OCI-LY7 (cell line): ENCODE measurements at regions not wholly inside any gene's neighbourhood (a gene's known extent, or its start where the extent isn't known, plus 50 kb on each side); places are given as distances from the start of the nearest gene placed in this dataset.

Experiments
- BruUV-seq: library from RNA; stranded (reverse); fragments of 400-500 nt; replicated peaks from 2 replicates; lab custom pipeline; 2021; lab: Mats Ljungman, UMichigan
- CTCF ChIA-PET: fragments of 300-600 bp; sonication (Branson Sonifier 250); formaldehyde crosslinking; loops from one replicate; lab custom pipeline; 2022; ENCODE audit warnings: antibody characterized with exemption; ENCODE audit not compliant: unreplicated experiment; lab: Charles Lee
- POLR2A ChIA-PET: fragments of 300-600 bp; sonication (Branson Sonifier 250); formaldehyde crosslinking; loops from one replicate; lab custom pipeline; 2022; ENCODE audit warnings: antibody characterized with exemption; lab: Charles Lee
- DNase-seq: peaks from one replicate; pipeline ENCODE4 v3.0.0-alpha.2; 2015; ENCODE audit warnings: low spot score
- H2AFZ ChIP-seq: fragments of 200-600 bp; sonication (generic), shearing (Covaris generic); 2 replicates; pipeline ENCODE4 v1.6.1; 2014; ENCODE audit warnings: mild to moderate bottlenecking, antibody characterized with exemption, low read length, moderate library complexity
- H3K27ac ChIP-seq: fragments of 200-600 bp; sonication (generic); 2 replicates; pipeline ENCODE4 v1.5.1; 2014; ENCODE audit warnings: mixed run types, low read depth, mild to moderate bottlenecking, moderate library complexity, low read length, inconsistent platforms; ENCODE audit not compliant: poor library complexity, severe bottlenecking
- H3K36me3 ChIP-seq: fragments of 200-600 bp; sonication (generic); 2 replicates; pipeline ENCODE4 v1.6.1; 2014; ENCODE audit warnings: mild to moderate bottlenecking, antibody characterized with exemption, low read length, moderate library complexity, mixed read lengths; ENCODE audit not compliant: insufficient read depth
- H3K4me1 ChIP-seq: fragments of 200-600 bp; sonication (generic); 2 replicates; pipeline ENCODE4 v1.5.1; 2014; ENCODE audit warnings: mild to moderate bottlenecking, low read length; ENCODE audit not compliant: insufficient read depth, poor library complexity, severe bottlenecking
- H3K4me2 ChIP-seq: fragments of 200-600 bp; sonication (generic); 2 replicates; pipeline ENCODE4 v1.6.1; 2014; ENCODE audit warnings: mild to moderate bottlenecking, low read length
- H3K4me3 ChIP-seq: fragments of 200-600 bp; sonication (generic); 2 replicates; pipeline ENCODE4 v1.5.1; 2014; ENCODE audit warnings: mild to moderate bottlenecking, low read depth, low read length; ENCODE audit not compliant: poor library complexity, severe bottlenecking
- H3K79me2 ChIP-seq: fragments of 200-600 bp; sonication (generic); 2 replicates; pipeline ENCODE4 v1.6.1; 2016; ENCODE audit warnings: low read depth, mild to moderate bottlenecking, low read length, moderate library complexity, mixed read lengths; ENCODE audit not compliant: insufficient read depth
- H3K9me2 ChIP-seq: fragments of 200-600 bp; sonication (generic); 2 replicates; pipeline ENCODE4 v1.6.1; 2016; ENCODE audit warnings: mild to moderate bottlenecking, low read length, mixed read lengths; ENCODE audit not compliant: insufficient read depth
- H3K9me3 ChIP-seq: fragments of 200-600 bp; sonication (generic); 2 replicates; pipeline ENCODE4 v1.6.1; 2014; ENCODE audit warnings: mild to moderate bottlenecking, mixed run types, low read length, mixed read lengths
- H4K20me1 ChIP-seq: fragments of 200-600 bp; sonication (generic); 2 replicates; pipeline ENCODE4 v1.6.1; 2014; ENCODE audit warnings: mild to moderate bottlenecking, antibody characterized with exemption, low read length, moderate library complexity, mixed read lengths; ENCODE audit not compliant: insufficient read depth
- EZH2phosphoT487 ChIP-seq: fragments of 200-600 bp; sonication (generic); IDR thresholded peaks from 2 replicates; pipeline ENCODE4 v1.6.1; 2018; ENCODE audit warnings: low read depth, borderline replicate concordance, mild to moderate bottlenecking, mixed run types, antibody characterized with exemption, low read length, moderate library complexity, mixed read lengths
- intact Hi-C: fragments of 100-400 bp; cut with micrococcal nuclease; formaldehyde crosslinking; loops from one replicate; pipeline ENCODE4 v1.10.0; 2022; ENCODE audit not compliant: unreplicated experiment
- TF ChIP-seq, protein P1 (sequence below): fragments of 200-600 bp; sonication (generic); conservative IDR thresholded peaks from 2 replicates; pipeline ENCODE4 v1.5.1; 2014; ENCODE audit warnings: mild to moderate bottlenecking, antibody characterized with exemption, low read length, moderate library complexity, mixed read lengths

DNA sequence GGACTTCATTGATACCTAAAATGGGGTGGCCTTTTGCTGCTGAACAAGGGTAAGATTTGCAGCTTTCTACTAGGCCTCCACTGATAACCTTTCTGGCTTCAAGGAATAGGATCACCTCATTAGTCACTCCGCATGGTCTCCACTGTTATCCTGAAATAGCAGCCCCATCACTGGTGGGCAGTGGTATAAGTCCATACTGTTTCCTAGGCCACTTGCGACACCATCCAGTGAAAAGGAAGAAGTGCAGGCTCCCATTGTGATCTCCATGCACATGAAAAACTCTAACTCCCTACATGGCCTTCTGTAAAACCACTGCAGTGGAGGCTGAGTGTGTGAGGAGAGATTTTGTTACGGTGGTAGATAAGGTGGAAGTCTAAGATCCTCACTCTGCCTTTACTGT lies 1455.9 kb downstream of the SI start:
- intact Hi-C loops: no loop called here
- Histone ChIP-seq H3K4me1 (no peaks in the 10 kb centered on the region), H4K20me1 (no peaks in the 10 kb centered on the region), H3K4me3 (no peak overlapping the region), H2AFZ (no peak overlapping the region), H3K27ac (no peak overlapping the region), H3K9me3 (no peaks in the 10 kb centered on the region), H3K79me2 (no peaks in the 10 kb centered on the region), H3K9me2 (no peaks in the 10 kb centered on the region), H3K4me2 (no peak overlapping the region), H3K36me3 (no peaks in the 10 kb centered on the region)
- no peak for DNase-seq
- TF ChIP-seq, protein P1, sequence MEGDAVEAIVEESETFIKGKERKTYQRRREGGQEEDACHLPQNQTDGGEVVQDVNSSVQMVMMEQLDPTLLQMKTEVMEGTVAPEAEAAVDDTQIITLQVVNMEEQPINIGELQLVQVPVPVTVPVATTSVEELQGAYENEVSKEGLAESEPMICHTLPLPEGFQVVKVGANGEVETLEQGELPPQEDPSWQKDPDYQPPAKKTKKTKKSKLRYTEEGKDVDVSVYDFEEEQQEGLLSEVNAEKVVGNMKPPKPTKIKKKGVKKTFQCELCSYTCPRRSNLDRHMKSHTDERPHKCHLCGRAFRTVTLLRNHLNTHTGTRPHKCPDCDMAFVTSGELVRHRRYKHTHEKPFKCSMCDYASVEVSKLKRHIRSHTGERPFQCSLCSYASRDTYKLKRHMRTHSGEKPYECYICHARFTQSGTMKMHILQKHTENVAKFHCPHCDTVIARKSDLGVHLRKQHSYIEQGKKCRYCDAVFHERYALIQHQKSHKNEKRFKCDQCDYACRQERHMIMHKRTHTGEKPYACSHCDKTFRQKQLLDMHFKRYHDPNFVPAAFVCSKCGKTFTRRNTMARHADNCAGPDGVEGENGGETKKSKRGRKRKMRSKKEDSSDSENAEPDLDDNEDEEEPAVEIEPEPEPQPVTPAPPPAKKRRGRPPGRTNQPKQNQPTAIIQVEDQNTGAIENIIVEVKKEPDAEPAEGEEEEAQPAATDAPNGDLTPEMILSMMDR: no peak
- no peak for TF ChIP-seq EZH2phosphoT487
- POLR2A ChIA-PET: interaction anchor here (0.7 kb wide), 1 partner anchor 60 kb away, joined by 3 read pairs; no protein-coding TSS in a partner anchor
- BruUV-seq: no TSS peak
- CTCF ChIA-PET: no interaction called here

DNA sequence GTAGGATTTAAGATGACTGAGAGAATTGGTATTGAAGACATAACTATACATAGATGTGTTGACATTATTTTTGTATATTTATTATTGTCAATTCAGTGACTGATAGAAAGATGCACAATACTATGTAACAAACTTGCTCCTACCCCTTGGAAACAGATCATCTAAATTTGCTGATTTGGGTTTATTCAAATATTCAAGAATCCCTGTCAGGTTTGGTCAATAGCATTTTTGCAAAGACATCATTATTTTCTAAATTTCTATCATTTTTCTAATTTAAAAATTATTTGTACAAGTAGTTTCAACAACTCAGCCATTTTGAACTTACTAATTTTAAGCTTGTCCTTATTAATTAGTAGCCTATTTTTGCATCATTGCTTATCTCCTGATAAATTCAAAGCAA lies 1463.4 kb downstream of the SI start:
- Histone ChIP-seq H3K27ac (no peak overlapping the region), H3K4me3 (no peak overlapping the region), H4K20me1 (no peaks in the 10 kb centered on the region), H3K79me2 (no peaks in the 10 kb centered on the region), H3K36me3 (no peaks in the 10 kb centered on the region), H3K9me2 (no peaks in the 10 kb centered on the region), H2AFZ (no peak overlapping the region), H3K4me2 (no peak overlapping the region), H3K9me3 (no peaks in the 10 kb centered on the region), H3K4me1 (no peaks in the 10 kb centered on the region)
- ChIA-PET CTCF (no interaction called here), POLR2A (interaction anchor here (0.6 kb wide), 1 partner anchor 1507 kb away, joined by 3 read pairs; no protein-coding TSS in a partner anchor)
- intact Hi-C loops: no loop called here
- no peak for DNase-seq
- TF ChIP-seq, protein P1: no peak
- no peak for TF ChIP-seq EZH2phosphoT487
- BruUV-seq: no TSS peak

DNA sequence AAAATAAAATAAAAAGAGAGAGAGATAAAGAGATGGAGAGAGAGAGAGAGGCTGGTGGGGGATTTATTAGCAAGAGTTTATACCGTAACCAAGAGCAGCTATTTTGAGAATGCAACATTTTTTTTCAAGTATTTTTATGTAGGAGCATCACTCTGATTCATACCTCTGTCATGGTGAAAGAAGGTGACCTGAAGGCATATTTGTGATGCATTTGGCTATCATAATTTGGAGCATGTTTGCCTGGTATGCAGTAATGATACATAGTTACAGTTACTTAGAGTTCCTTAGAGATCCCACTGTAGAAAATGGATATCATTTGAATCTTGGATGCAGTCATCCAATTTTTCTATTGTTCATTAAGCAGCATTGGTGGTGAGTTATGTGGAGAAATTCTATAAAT lies 1472.4 kb downstream of the SI start:
- no peak overlapping the region for H3K4me2 ChIP-seq
- H3K36me3 ChIP-seq: no peaks in the 10 kb centered on the region
- no peak for DNase-seq
- H3K4me3 ChIP-seq: no peak overlapping the region
- intact Hi-C loops: no loop called here
- H3K79me2 ChIP-seq: no peaks in the 10 kb centered on the region
- no peaks in the 10 kb centered on the region for H4K20me1 ChIP-seq
- no TSS peak for BruUV-seq
- H3K9me2 ChIP-seq: no peaks in the 10 kb centered on the region
- no peak overlapping the region for H2AFZ ChIP-seq
- TF ChIP-seq, protein P1: no peak
- no peak for TF ChIP-seq EZH2phosphoT487
- no peaks in the 10 kb centered on the region for H3K9me3 ChIP-seq
- H3K4me1 ChIP-seq: no peaks in the 10 kb centered on the region
- ChIA-PET POLR2A (no interaction called here), CTCF (no interaction called here)
- H3K27ac ChIP-seq: no peak overlapping the region
